ENCODE measurements at regions not wholly inside any gene's neighbourhood (a gene's known extent, or its start where the extent isn't known, plus 50 kb on each side); places are given as distances from the start of the nearest gene placed in this dataset.

DNA sequence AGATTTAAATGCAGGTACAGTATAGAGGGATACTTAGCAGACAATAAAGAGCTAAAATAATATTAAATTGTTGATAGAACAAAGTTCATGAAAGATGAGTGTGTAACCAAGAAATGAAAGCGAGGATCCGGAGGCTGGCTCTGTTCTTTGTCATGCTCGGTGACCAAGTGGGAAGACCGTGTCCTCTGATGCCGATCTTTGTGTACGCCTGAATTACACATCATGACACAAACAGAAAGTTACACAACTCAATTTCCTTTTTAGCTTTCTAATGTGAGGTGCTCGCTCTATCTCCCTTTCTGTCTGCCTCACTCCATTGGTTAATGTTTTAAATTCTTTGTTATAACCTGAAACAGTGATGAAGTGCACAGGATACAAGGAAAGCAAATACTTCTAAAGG, 114.8 kb upstream of the NEIL3 start:
- H4K20me1 ChIP-seq (ENCODE audit: insufficient read depth, low read length), result no peaks in the 10 kb centered on the region
- no peak overlapping the region for H3K4me3 ChIP-seq (ENCODE audit: low read depth, low read length, poor library complexity, severe bottlenecking)
- no peaks in the 10 kb centered on the region for H3K9me2 ChIP-seq (ENCODE audit: insufficient read depth, low read length)
- H3K27ac ChIP-seq (ENCODE audit: low read depth, low read length, poor library complexity, severe bottlenecking), result no peak overlapping the region
- H3K36me3 ChIP-seq (ENCODE audit: insufficient read depth, low read length), result no peaks in the 10 kb centered on the region
- no peak overlapping the region for H2AFZ ChIP-seq (ENCODE audit: low read length)
- TF ChIP-seq EZH2phosphoT487 (IDR thresholded peaks at IDR 0.05; ENCODE audit: borderline replicate concordance, low read depth, low read length), result no peak
- TF ChIP-seq, protein P1, sequence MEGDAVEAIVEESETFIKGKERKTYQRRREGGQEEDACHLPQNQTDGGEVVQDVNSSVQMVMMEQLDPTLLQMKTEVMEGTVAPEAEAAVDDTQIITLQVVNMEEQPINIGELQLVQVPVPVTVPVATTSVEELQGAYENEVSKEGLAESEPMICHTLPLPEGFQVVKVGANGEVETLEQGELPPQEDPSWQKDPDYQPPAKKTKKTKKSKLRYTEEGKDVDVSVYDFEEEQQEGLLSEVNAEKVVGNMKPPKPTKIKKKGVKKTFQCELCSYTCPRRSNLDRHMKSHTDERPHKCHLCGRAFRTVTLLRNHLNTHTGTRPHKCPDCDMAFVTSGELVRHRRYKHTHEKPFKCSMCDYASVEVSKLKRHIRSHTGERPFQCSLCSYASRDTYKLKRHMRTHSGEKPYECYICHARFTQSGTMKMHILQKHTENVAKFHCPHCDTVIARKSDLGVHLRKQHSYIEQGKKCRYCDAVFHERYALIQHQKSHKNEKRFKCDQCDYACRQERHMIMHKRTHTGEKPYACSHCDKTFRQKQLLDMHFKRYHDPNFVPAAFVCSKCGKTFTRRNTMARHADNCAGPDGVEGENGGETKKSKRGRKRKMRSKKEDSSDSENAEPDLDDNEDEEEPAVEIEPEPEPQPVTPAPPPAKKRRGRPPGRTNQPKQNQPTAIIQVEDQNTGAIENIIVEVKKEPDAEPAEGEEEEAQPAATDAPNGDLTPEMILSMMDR (conservative IDR thresholded peaks at IDR 0.05; ENCODE audit: low read length), result no peak
- no peaks in the 10 kb centered on the region for H3K9me3 ChIP-seq (ENCODE audit: low read length)
- no peaks in the 10 kb centered on the region for H3K79me2 ChIP-seq (ENCODE audit: insufficient read depth, low read depth, low read length)
- ChIA-PET POLR2A (interaction anchor here (0.5 to 0.9 kb wide), 2 partner anchors 91 to 135 kb away, joined by 3 read pairs; no protein-coding TSS in a partner anchor), CTCF (ENCODE audit: unreplicated experiment) (no interaction called here)
- BruUV-seq (replicated peaks), result no TSS peak
- no peak for DNase-seq (ENCODE audit: low spot score)
- no peaks in the 10 kb centered on the region for H3K4me1 ChIP-seq (ENCODE audit: insufficient read depth, low read length, poor library complexity, severe bottlenecking)
- intact Hi-C loops (cut with micrococcal nuclease; ENCODE audit: unreplicated experiment), result no loop called here
- H3K4me2 ChIP-seq (ENCODE audit: low read length), result no peak overlapping the region

DNA sequence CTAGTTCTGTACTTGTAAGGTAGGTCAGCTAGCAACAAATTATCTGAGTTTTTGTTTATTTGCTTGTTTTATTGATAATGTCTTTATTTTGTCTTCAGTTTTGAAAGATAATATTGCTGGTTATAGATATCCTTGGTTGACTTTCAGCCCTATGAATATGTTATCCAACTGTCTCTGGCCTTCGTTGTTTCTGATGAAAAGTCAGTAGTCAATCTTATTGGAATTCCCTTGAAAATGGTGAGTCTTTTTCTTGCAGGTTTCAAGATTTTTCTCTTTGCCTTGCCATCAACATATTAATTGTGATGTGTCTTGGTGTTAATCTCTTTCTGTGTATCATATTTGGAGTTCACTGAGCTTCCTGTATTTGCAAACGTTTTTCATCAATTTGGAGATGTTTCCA, 113.1 kb upstream of the NEIL3 start:
- H3K4me3 ChIP-seq (ENCODE audit: low read depth, low read length, poor library complexity, severe bottlenecking), result no peak overlapping the region
- no peaks in the 10 kb centered on the region for H3K79me2 ChIP-seq (ENCODE audit: insufficient read depth, low read depth, low read length)
- POLR2A ChIA-PET, result no interaction called here
- no peaks in the 10 kb centered on the region for H3K9me2 ChIP-seq (ENCODE audit: insufficient read depth, low read length)
- no peaks in the 10 kb centered on the region for H3K4me1 ChIP-seq (ENCODE audit: insufficient read depth, low read length, poor library complexity, severe bottlenecking)
- no TSS peak for BruUV-seq (replicated peaks)
- H3K36me3 ChIP-seq (ENCODE audit: insufficient read depth, low read length), result no peaks in the 10 kb centered on the region
- no peaks in the 10 kb centered on the region for H4K20me1 ChIP-seq (ENCODE audit: insufficient read depth, low read length)
- CTCF ChIA-PET (ENCODE audit: unreplicated experiment), result no interaction called here
- H3K9me3 ChIP-seq (ENCODE audit: low read length), result no peaks in the 10 kb centered on the region
- no peak overlapping the region for H3K4me2 ChIP-seq (ENCODE audit: low read length)
- intact Hi-C loops (cut with micrococcal nuclease; ENCODE audit: unreplicated experiment), result no loop called here
- H3K27ac ChIP-seq (ENCODE audit: low read depth, low read length, poor library complexity, severe bottlenecking), result no peak overlapping the region
- H2AFZ ChIP-seq (ENCODE audit: low read length), result no peak overlapping the region
- no peak for TF ChIP-seq EZH2phosphoT487 (IDR thresholded peaks at IDR 0.05; ENCODE audit: borderline replicate concordance, low read depth, low read length)
- TF ChIP-seq, protein P1 (conservative IDR thresholded peaks at IDR 0.05; ENCODE audit: low read length), result no peak
- no peak for DNase-seq (ENCODE audit: low spot score)

DNA sequence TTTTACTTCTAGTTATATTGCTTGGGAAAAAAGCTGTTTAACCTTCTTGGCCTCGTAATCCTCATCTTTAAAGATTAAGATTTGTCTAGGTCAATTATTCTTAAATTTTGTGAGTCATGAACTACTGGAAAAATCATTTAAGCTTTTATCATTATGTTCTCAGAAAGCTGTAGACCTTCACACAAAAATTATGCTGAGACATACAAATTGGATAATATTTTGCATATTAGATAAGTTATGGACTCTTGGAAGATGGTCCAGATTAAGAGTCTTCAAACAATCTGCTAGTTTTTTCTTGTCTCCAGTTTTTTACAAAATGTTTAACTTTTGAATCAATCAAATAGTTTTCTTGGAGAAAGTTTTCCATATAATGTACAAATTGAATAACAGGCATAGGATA, 108.1 kb upstream of the NEIL3 start:
- Histone ChIP-seq H4K20me1 (ENCODE audit: insufficient read depth, low read length) (no peaks in the 10 kb centered on the region), H2AFZ (ENCODE audit: low read length) (no peak overlapping the region), H3K36me3 (ENCODE audit: insufficient read depth, low read length) (no peaks in the 10 kb centered on the region), H3K9me3 (ENCODE audit: low read length) (no peaks in the 10 kb centered on the region), H3K4me3 (ENCODE audit: low read depth, low read length, poor library complexity, severe bottlenecking) (no peak overlapping the region), H3K4me1 (ENCODE audit: insufficient read depth, low read length, poor library complexity, severe bottlenecking) (no peaks in the 10 kb centered on the region), H3K9me2 (ENCODE audit: insufficient read depth, low read length) (no peaks in the 10 kb centered on the region), H3K27ac (ENCODE audit: low read depth, low read length, poor library complexity, severe bottlenecking) (no peak overlapping the region), H3K79me2 (ENCODE audit: insufficient read depth, low read depth, low read length) (no peaks in the 10 kb centered on the region), H3K4me2 (ENCODE audit: low read length) (no peak overlapping the region)
- DNase-seq (ENCODE audit: low spot score), result no peak
- intact Hi-C loops (cut with micrococcal nuclease; ENCODE audit: unreplicated experiment), result no loop called here
- BruUV-seq (replicated peaks), result no TSS peak
- ChIA-PET POLR2A (no interaction called here), CTCF (ENCODE audit: unreplicated experiment) (no interaction called here)
- TF ChIP-seq, protein P1 (conservative IDR thresholded peaks at IDR 0.05; ENCODE audit: low read length), result no peak
- TF ChIP-seq EZH2phosphoT487 (IDR thresholded peaks at IDR 0.05; ENCODE audit: borderline replicate concordance, low read depth, low read length), result no peak
